Heart left ventricle (tissue), 13 donors: ENCODE measurements at regions not wholly inside any gene's neighbourhood (a gene's known extent, or its start where the extent isn't known, plus 50 kb on each side); places are given as distances from the start of the nearest gene placed in this dataset.

Experiments used
- CTCF ChIP-seq, 12 donors: fragments of 200-600 bp; sonication (generic) in 4 of 12; IDR thresholded peaks; one replicate each; pipeline versions ENCODE4 v1.5.0 to v1.8.0; 2018 to 2022; ENCODE audit warnings: antibody characterized with exemption in 12 of 12, mild to moderate bottlenecking in 5 of 12
- POLR2A ChIP-seq, 2 donors: fragments of 450-650 bp; IDR thresholded peaks; one replicate each; pipeline ENCODE4 v1.6.1; 2017; ENCODE audit warnings: antibody characterized with exemption in 2 of 2, mild to moderate bottlenecking in 2 of 2, moderate library complexity in 2 of 2
- donor health status: ischemic (EF 13 %, LVEDD 7.1; RV severe dilation, severe dysfunction).
- donor health status: DM: no; HTN: yes; CAD: no.
- donor health status: DM: no; HTN: no; CAD: no.
- donor health status: ischemic (EF 25% LVEDD 6.9; RV normal size, moderate dysfunction).
- donor health status: ischemic (EF 25% LVEDD 5.7; RV mildly dilated, moderate dysfunction).
- donor health status: ischemic (EF 35%, LVEDD 5.7; RV mildly dilated, moderate dysfunction).
- donor health status: nonischemic (EF 11% LVEDD 7.7; RV severe dilation, severe dysfunction).
- donor health status: DM: yes; HTN: yes; CAD: no.
- donor health status: PGD.
- donor health status: ischemic (EF 29% LVEDD 5.4; RV normal size, mild dysfunction).
- donor health status: nonischemic (EF 23%, LVEDD 6.1; RV moderate dilation, normal function).

- TF ChIP-seq CTCF (IDR thresholded peaks at IDR 0.05) (no peak), POLR2A (IDR thresholded peaks at IDR 0.05) (no peak)
Measured at GRCh38 chr15:95263751-95264150, 1032.4 kb downstream of the MCTP2 start.
